SKM-1 treated with dmso at 0.1 percent for 144 hours (cell line): ENCODE measurements at regions not wholly inside any gene's neighbourhood (a gene's known extent, or its start where the extent isn't known, plus 50 kb on each side); places are given as distances from the start of the nearest gene placed in this dataset.
"Not testable (repeated sequence)": the region's sequence is repeated elsewhere in the genome, so short reads cannot be mapped to it uniquely, and the experiment has no call there.

ENCODE experiments used
- DNase-seq: peaks from one replicate; lab custom pipeline; 2025; ENCODE audit not compliant: unreplicated experiment; lab: John Stamatoyannopoulos, UW

- no peak for DNase-seq
These were observed 105.6 kb upstream of the ZBTB20 start for GRCh38 chr3:115252679-115253078.

GRCh38 chr3:115254492-115255196 lies 107.6 kb upstream of the ZBTB20 start:
- no peak for DNase-seq

DNA sequence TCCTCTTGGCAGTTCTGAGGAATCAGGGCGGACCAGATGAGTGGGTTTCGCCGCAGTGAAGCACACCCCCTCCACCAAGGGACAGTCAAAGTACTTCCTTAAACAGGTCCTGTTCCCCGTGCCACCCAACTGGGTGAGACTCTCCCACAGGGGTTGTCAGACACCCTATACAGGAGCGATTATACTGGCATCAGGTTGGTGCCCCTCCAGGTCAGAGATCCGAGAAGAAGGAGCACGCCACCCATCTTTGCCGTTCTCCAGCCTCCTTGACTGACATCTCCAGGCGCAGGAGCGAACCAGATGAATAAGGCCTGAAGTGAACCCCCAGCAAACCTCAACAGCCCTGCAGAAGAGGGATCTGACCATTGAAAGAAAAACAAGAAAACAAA lies 108.1 kb upstream of the ZBTB20 start:
- no peak for DNase-seq

DNA sequence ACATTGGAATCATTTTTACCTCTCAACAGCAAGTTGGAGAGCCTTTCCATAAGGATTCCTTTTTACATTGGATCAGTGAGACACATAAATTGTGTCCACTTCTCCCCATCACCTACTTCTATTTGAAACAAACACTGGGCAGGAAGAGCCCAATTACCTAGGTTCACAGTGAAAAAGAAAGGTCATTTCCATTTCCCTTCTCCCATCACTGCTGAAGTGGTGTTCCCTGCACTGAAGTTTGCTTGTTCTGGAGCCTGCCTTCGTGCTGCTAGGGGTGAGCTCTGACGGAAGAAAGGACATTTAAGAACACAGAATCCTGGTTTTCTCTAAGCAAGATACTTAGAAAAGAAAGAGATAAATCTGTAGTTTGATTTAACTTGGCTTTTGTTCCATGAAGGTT lies 123.8 kb upstream of the ZBTB20 start:
- DNase-seq: no peak

DNA sequence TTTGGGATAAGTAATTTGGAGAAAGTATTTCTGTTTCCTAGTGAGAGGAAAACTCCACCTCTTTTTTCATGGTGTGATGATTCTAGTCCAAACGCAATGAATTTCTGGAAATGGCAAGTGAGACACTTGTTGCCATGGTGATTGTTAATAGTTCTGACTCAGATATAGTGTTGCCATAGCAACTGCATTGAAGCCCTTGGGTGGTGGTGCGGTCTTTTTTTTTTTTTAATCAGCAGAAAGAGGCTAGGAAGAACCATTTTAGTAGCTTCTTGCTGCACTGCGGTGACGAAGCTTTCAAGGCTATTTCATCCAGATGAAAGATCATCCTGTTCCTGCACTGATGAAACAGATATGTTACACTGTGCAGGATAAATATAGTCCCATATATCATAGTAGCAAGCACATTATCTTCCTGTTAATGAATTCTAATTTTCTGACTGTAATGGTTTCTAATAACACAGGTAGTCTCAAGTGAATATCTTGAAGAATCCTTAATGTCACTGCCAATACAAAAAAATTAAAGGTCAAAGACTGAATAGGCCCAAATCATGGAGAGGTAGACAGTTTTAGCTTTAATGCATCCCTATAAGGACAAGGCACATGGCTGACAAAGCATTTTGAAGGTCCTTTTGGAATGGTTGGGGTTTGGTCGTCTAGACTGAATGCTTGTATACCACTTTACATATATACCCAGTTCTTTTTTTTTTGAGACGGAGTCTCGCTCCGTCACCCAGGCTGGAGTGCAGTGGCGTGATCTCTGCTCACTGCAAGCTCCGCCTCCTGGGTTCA lies 125.1 kb upstream of the ZBTB20 start:
- no peak for DNase-seq

GRCh38 chr3:115275896-115276295 lies 128.8 kb upstream of the ZBTB20 start:
- no peak for DNase-seq

GRCh38 chr3:115279939-115280338 lies 132.9 kb upstream of the ZBTB20 start:
- peak; percentile 6 for DNase-seq

DNA sequence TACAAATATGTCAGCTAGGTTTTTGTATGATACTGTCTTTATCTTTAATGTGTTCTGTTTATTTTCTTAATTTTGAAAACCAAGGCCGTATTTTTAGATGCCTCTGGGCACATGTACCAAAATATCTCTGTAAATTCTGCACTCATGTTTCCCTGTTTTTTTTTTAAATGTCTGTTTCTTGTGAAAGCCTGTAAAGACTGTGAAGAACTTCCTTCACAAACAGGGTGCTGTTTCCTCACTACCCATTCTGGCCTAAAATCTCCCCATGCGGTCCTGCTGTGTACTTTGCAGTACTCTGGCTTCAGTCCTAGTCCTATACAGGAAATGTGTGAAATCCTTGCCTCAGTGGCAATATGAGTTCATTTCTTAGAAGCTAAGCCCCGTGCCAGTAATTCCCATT lies 133.4 kb upstream of the ZBTB20 start:
- DNase-seq: peak; percentile 61

- DNase-seq: peak; percentile 4
These were observed 134.9 kb upstream of the ZBTB20 start for GRCh38 chr3:115281697-115282675.

DNA sequence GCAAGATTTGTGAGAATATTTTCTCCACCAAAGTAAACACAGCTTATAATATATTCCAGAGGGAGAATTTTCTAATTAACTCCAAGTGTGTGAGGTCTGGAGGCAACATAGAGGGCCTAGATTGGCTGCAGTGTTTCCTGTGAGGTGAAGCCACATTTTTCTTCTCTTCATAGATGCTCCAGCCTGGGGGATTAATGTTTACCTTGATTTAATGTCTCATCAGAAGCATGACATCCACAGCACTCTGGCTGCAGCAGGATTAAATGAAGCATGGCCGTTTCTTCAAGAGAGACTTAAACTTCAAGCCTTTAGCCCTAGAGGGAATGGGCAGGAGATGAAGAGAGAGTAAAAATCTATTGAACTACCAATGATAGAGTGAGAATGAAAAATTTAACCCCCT lies 137.9 kb upstream of the ZBTB20 start:
- DNase-seq: no peak

DNA sequence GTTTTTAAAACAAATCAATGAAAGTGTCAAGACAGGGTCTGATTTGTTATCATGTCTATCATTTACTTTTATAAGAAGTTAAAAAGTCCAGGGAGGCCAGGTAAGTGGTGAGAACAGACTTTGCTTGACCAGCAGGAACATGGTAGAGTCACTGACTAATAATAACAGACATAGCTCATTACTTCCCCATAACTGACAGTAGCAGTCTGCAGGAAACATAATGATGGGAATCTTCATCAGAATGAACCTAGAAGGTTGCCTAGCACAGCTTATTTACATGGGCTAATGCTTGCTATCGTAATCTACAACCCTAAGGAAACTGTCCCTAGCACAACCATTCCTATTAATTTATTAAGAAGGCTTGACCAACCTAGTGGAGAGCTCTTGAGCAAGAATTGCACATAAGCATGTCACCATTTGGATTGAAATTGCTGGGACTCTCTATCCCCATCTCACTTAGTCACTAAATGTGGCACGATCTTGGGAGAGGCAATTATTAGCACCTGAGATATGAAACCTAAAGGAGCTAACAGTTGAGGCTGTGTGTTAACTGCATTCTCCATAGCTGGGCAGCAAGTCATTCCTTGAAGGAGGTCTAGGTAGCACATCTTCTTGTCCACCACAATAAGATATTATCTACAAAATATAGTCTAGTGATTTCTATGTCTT lies 139.6 kb upstream of the ZBTB20 start:
- no peak for DNase-seq

- DNase-seq: no peak
These were observed 140.1 kb upstream of the ZBTB20 start for GRCh38 chr3:115287198-115287597.

- no peak for DNase-seq
These were observed 145.0 kb upstream of the ZBTB20 start for GRCh38 chr3:115292131-115292530.

- DNase-seq: no peak
These were observed 145.6 kb upstream of the ZBTB20 start for GRCh38 chr3:115292677-115293165.

GRCh38 chr3:115293321-115293720 lies 146.2 kb upstream of the ZBTB20 start:
- DNase-seq: no peak

DNA sequence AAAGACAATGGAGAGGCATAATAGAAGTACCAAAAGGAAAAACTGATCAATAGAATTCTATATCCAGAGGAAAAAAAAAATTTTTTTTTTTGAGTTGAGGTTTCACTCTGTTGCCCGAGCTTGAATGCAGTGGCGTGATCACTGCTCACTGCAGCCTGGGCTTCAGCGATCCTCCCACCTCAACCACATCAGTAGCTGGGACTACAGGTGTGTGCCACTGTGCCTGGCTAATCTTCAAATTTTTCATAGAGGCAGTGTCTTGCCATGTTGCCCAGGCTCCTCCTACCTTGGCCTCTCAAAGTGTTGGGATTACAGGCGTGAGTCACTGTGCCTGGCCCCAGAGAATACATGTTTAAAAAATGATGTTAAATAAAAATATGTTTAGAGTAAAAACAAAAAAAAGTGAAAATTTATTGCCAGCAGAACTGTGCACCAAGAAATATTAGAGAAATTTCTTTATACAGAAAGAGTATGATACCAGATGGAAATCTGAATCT lies 154.3 kb upstream of the ZBTB20 start:
- no peak for DNase-seq

GRCh38 chr3:115317953-115318352 lies 170.9 kb upstream of the ZBTB20 start:
- DNase-seq: not testable (repeated sequence)

DNA sequence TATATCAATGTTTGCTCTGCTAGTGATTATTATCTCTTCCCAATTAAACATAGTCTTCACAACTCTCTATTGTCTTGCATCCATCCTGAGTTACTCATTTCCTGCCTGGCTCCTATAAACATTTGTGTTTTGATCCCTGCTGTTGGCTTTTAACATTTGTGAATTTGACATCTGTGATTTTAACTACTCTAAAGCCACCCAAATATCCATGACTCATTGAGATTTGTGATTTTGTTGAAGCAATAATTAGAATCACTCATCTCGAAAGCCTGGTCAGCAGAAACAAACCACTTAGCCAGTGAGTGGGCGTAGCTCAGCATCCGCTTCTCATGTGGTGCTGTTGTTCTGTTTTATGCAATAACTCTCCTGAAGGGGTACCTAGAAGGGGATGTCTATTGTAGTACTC lies 174.3 kb upstream of the ZBTB20 start:
- no peak for DNase-seq

- DNase-seq: no peak
These were observed 175.8 kb upstream of the ZBTB20 start for GRCh38 chr3:115322901-115323300.

GRCh38 chr3:115323380-115323779 lies 176.3 kb upstream of the ZBTB20 start:
- DNase-seq: no peak
